GM19025 (cell line): ENCODE measurements at regions not wholly inside any gene's neighbourhood (a gene's known extent, or its start where the extent isn't known, plus 50 kb on each side); places are given as distances from the start of the nearest gene placed in this dataset.

Experiments used
- ATAC-seq: cut with Tn5 transposase; IDR thresholded peaks from one replicate; pipeline ENCODE4 v1.9.1; 2021; ENCODE audit warnings: mild to moderate bottlenecking, low read depth, moderate library complexity; ENCODE audit not compliant: unreplicated experiment

DNA sequence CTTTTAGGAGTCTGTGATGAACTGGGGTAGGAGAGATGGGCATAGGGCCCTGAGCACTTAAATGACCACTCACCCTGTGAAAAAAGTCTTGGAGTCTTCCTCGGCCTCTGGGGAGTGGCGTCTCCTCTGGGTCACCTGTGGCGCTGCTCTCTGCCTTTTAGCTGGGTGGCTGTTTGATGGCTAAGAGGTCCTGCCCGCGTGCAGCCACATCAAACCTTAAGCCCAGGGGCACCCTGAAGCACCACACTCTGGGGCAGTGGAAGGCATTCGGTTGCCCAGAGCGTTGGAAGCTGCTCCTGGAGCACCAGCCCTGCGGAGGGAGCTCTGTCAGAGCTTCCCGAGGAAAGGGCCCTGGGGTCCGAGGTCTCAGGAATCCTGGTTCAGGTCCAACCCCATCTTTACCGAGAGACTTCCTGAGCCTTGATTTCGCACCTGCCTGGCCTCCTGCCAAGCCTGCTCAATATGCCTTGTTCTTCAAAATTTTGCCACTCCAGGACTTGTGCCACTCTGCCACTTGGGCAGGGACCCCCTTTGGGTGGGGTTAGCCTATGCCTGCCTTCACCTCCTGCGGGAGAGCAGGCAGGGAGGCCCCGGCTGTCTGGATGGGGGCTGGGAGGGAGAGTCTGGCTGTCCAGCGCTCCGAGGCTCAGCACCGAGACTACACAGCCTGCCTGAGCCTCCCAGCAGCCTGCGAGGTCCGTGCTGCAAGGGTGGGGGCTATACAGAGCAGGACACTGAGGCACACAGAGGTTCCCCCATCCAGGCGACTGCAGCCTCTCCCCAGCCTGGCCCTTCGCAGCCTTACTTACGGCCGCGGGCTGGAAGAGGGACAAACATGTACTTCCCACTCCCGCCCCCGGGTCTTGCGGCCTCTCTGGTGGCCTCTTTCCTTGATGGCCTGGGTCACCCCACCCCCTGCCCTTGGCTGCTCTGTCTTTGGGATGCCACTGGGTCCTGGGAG is 63.4 kb upstream of the RNU6ATAC start:
- ATAC-seq: no peak

- no peak for ATAC-seq
These were observed 64.3 kb upstream of the RNU6ATAC start for GRCh38 chr9:134228649-134229048.

GRCh38 chr9:134229466-134230091 is 65.2 kb upstream of the RNU6ATAC start:
- no peak for ATAC-seq

- no peak for ATAC-seq
These were observed 66.0 kb upstream of the RNU6ATAC start for GRCh38 chr9:134230092-134230941.

GRCh38 chr9:134230942-134231325 is 66.6 kb upstream of the RNU6ATAC start:
- no peak for ATAC-seq

DNA sequence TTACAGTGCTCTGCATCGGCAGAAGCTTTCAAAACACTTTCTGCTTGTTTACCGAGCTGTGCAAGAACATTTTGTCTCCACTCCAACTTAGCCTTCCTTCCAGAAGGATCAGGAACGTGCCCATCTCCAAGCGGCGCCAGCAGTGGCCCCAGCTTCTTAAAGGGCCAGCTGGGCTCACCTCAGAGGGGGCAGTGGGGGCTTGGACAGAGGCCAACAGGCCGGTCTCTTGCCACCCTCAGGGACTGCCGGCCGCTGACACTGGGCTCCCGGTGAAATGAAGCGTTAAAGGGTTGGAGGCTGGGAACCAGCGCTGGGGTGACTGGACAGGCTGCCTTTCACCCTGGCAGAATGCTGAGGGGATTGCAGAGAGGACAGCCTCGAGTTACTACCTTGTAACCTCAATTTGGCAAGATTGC is 67.0 kb upstream of the RNU6ATAC start:
- ATAC-seq: no peak

GRCh38 chr9:134231767-134232166 is 67.4 kb upstream of the RNU6ATAC start:
- no peak for ATAC-seq

GRCh38 chr9:134233022-134233421 is 68.7 kb upstream of the RNU6ATAC start:
- no peak for ATAC-seq

DNA sequence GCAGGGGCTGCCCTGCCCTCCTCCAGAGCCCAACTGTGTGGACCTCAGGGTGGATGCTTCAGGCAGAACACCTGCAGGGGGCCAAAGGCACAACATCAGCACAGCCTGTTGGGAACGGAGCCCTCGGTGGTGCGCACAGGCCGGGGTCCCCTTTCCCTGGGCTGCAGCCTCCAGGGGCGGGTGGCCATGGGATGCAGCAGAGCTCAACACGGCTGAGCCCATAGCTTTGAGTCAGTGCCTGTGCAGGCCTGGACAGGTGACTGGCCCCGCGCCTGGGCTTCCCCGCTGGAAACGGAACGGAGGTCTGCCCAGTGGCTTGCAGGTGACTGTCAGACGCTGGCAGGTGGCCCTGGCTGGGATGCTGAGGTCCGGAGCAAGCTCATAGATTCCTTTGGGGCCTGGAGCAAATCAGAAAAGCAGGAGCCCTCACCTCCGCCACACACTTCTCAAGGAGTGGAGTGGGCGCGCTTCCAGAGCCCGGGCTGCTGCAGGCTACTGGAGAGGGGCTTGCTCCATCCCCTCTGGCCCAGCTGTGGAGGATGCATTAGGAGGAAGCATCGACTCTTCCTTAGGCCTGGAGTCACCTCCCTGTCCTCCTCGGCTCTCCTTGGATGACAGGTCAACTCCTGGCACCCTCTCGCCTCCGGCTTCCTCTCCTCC is 69.8 kb upstream of the RNU6ATAC start:
- no peak for ATAC-seq

GRCh38 chr9:134234687-134235359 is 70.5 kb upstream of the RNU6ATAC start:
- no peak for ATAC-seq

DNA sequence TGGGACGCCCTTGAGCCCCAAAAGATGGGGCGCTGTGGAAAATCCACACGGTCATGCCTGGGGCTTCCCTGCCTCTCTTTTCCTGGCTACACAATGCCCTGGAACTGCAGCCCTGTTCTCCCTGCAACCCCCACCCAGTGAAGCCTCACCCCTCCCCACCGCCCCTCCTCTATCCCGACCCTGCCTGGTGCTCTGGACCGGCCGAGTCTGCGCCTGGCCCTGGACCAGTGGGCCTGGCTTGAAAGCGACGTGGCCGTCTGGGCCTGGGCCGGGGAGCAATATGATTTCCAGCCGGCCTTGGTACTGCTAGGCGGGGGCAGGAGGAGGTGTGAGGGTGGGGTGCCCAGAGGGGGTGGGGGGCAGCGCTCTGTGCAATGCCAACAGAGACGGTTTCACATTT is 71.0 kb upstream of the RNU6ATAC start:
- ATAC-seq: no peak

GRCh38 chr9:134236001-134236421 is 71.6 kb upstream of the RNU6ATAC start:
- ATAC-seq: no peak

DNA sequence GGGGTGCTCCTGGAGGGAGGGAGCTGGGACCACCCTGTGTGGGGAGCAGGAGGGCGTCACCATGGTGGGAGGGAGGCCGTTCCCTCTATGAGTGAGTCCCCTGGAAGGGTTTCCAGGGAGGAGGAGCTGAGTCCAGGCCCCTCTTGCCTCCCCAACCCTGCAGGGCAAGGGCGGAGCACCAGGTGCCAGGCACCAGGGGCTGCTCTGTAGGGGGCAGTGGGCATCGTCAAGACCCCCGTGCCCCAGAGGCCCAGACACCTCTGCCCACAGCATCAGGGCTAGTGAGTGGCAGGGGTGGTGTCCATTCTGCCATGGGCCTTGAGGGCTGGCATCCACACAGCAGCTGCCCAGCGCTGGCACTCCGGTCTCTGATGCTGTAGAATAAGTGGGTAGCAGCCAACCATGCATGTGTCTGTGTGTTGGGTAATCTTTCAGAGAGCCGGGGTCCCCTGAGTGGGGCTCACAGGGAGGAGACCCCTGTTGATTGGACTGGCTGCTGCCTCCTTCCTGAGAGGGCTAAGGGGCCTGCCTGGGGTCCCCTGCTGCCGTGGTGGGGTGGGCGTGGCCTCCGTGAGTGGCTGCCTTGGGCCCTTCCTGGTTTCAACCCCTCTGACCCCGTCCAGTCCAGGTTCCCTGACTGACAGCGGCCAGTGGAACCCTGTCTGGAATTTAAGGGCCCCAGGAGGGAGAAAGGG is 72.7 kb upstream of the RNU6ATAC start:
- no peak for ATAC-seq

DNA sequence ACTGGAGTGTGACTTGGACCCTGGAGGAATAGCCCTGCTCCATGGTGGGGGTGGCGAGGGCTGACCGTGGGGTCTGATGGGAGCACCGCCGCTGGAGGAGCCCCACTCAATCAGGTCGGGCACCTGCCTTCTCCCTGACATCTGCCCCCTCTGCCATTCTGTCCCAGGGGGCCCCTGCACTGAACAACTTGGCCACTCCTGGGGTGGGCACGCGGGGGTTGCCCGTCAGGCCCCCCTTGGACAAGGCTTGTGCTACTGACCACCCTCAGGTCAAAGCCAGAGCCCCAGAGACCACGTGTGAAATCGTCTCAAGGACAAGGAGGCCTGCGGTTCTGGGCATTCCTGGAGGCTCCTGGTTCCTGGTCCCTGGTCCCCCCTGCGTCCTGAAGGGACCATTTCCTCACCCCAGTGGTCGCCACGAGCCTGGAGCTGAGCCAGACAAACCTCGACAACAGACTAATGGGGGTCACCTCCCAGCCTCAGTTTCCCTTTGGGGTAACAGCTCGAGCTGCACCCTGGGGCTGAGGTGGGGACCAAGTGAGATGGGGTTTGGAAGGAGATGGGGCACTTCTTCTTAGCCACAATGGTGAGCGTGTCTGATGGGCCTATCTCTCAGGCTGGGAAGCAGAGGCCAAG is 73.4 kb upstream of the RNU6ATAC start:
- ATAC-seq: no peak

DNA sequence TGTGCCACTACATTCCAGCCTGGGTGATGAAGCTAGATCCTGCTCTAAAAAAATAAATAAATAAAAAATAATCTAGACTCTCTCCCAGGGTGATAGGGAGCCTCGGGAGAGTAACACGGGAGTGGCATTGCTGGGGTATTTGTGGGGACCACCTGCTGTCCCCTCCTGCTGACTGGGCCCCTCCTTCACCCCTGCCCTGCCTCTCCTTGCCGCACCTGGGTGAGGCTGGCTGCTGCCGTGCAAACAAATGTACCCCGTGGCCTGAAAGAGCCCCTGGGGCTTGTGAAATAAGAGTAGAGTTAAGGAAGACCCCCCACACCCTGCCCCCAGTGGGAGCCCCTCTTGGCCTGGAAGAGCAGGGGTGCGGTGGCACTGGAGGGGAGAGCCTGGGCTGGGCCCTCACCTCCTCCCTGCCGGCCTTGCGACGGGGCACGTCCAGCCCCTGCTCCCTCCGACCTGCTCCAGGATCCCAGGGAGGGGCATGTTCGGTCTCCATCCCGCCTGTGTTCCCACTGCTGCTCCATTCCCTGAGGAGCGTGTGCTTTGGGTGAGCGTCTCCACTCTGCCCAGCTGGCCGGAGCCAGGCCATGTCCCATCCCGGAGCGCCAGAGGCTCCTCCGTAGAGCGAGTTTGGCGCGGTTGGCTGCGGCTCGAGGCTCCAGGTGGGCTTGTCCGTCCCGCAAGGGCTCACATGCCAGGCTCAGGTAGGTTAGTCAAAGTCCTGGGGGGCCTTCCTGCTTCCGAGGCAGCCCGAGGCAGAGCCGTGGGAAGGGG is 75.0 kb upstream of the RNU6ATAC start:
- ATAC-seq: no peak

- no peak for ATAC-seq
These were observed 75.6 kb upstream of the RNU6ATAC start for GRCh38 chr9:134239939-134240338.

- no peak for ATAC-seq
These were observed 76.0 kb upstream of the RNU6ATAC start for GRCh38 chr9:134240361-134240760.

DNA sequence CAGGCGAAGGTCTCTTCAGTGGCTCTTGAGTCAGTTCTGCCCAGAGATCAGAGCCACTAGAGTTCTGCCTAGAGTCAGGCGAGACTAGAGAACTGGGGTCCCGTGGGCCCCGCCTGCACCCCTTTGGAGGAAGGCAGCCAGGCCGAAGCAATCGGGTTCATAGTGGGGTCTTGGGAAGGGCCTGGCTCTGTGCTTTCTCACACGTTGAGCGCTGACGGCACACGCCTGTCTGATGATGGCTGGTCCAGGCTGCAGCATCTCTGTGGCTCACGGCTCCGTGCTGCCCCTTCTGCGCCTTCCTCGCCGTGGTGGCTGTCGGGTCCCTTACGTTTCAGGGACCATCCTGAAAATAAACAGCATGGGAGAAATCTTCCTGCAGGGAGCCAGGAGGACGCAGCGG is 78.3 kb upstream of the RNU6ATAC start:
- ATAC-seq: no peak
